ENCODE measurements at regions not wholly inside any gene's neighbourhood (a gene's known extent, or its start where the extent isn't known, plus 50 kb on each side); places are given as distances from the start of the nearest gene placed in this dataset.

GRCh38 chr5:8299716-8300115, 430.8 kb downstream of the MTRR start:
- CTCF ChIA-PET: no interaction called here
- H3K27ac ChIP-seq: no peak overlapping the region
- no peak for DNase-seq (ENCODE audit: low spot score)
- TF ChIP-seq, protein P1, sequence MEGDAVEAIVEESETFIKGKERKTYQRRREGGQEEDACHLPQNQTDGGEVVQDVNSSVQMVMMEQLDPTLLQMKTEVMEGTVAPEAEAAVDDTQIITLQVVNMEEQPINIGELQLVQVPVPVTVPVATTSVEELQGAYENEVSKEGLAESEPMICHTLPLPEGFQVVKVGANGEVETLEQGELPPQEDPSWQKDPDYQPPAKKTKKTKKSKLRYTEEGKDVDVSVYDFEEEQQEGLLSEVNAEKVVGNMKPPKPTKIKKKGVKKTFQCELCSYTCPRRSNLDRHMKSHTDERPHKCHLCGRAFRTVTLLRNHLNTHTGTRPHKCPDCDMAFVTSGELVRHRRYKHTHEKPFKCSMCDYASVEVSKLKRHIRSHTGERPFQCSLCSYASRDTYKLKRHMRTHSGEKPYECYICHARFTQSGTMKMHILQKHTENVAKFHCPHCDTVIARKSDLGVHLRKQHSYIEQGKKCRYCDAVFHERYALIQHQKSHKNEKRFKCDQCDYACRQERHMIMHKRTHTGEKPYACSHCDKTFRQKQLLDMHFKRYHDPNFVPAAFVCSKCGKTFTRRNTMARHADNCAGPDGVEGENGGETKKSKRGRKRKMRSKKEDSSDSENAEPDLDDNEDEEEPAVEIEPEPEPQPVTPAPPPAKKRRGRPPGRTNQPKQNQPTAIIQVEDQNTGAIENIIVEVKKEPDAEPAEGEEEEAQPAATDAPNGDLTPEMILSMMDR (conservative IDR thresholded peaks at IDR 0.05; ENCODE audit: low read depth): no peak
- POLR2A ChIA-PET (ENCODE audit: low non-redundant PET): no interaction called here

GRCh38 chr5:8304341-8304740, 435.4 kb downstream of the MTRR start:
- ChIA-PET POLR2A (ENCODE audit: low non-redundant PET) (no interaction called here), CTCF (no interaction called here)
- TF ChIP-seq, protein P1 (conservative IDR thresholded peaks at IDR 0.05; ENCODE audit: low read depth): no peak
- no peak overlapping the region for H3K27ac ChIP-seq
- no peak for DNase-seq (ENCODE audit: low spot score)

- ChIA-PET POLR2A (ENCODE audit: low non-redundant PET) (no interaction called here), CTCF (interaction anchor here (1.1 kb wide), 1 partner anchor 10 kb away, joined by 3 read pairs; no protein-coding TSS in a partner anchor)
- TF ChIP-seq, protein P1 (conservative IDR thresholded peaks at IDR 0.05; ENCODE audit: low read depth): no peak
- no peak for DNase-seq (ENCODE audit: low spot score)
- H3K27ac ChIP-seq: no peak overlapping the region
These were observed 437.4 kb downstream of the MTRR start for GRCh38 chr5:8306288-8306896.

GRCh38 chr5:8314965-8315364, 446.0 kb downstream of the MTRR start:
- H3K27ac ChIP-seq: no peak overlapping the region
- POLR2A ChIA-PET (ENCODE audit: low non-redundant PET): no interaction called here
- CTCF ChIA-PET: no interaction called here
- TF ChIP-seq, protein P1 (conservative IDR thresholded peaks at IDR 0.05; ENCODE audit: low read depth): no peak
- no peak for DNase-seq (ENCODE audit: low spot score)

- H3K27ac ChIP-seq: no peak overlapping the region
- CTCF ChIA-PET: interaction anchor here (1.2 kb wide), 1 partner anchor 10 kb away, joined by 3 read pairs; no protein-coding TSS in a partner anchor
- POLR2A ChIA-PET (ENCODE audit: low non-redundant PET): no interaction called here
- TF ChIP-seq, protein P1 (conservative IDR thresholded peaks at IDR 0.05; ENCODE audit: low read depth): no peak
- DNase-seq (ENCODE audit: low spot score): no peak
These were observed 447.8 kb downstream of the MTRR start for GRCh38 chr5:8316608-8317280.

GRCh38 chr5:8317335-8317734, 448.4 kb downstream of the MTRR start:
- TF ChIP-seq, protein P1 (conservative IDR thresholded peaks at IDR 0.05; ENCODE audit: low read depth): no peak
- no peak overlapping the region for H3K27ac ChIP-seq
- ChIA-PET POLR2A (ENCODE audit: low non-redundant PET) (no interaction called here), CTCF (interaction anchor here (1.2 kb wide), 1 partner anchor 11 kb away, joined by 3 read pairs; no protein-coding TSS in a partner anchor)
- DNase-seq (ENCODE audit: low spot score): no peak
